ACHN (cell line): ENCODE measurements at regions not wholly inside any gene's neighbourhood (a gene's known extent, or its start where the extent isn't known, plus 50 kb on each side); places are given as distances from the start of the nearest gene placed in this dataset.

Experiments used
- DNase-seq: peaks from one replicate; pipeline ENCODE4 v3.0.0-alpha.2; 2015
- in situ Hi-C: cut with HindIII; loops from 2 replicates; pipeline ENCODE4 v1.10.0; 2017; ENCODE audit warnings: low sequenced_read_pairs, low pct_ligation_motif_present, low pct_unique_long_range_greater_than_20kb

DNA sequence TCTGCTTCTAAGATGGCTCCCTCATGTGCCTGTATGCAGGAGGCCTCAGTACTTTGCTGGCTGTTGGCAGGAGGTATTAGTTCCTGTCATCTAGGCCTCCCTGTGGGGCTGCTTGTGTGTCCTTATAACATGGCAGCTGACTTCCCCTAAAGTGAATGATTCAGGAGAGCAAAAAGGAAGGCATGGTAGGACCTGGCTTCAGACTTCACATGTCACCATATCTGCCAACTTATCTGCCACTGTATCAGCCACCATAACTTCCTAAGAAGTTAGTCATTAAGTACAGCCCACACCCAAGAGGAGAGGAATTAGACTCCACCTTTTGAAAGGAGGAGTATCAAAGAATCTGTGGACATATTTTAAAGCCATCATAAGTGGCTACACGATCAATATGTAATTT, 122.5 kb downstream of the UCHL1 start:
- DNase-seq: no peak
- in situ Hi-C loops: no loop called here

DNA sequence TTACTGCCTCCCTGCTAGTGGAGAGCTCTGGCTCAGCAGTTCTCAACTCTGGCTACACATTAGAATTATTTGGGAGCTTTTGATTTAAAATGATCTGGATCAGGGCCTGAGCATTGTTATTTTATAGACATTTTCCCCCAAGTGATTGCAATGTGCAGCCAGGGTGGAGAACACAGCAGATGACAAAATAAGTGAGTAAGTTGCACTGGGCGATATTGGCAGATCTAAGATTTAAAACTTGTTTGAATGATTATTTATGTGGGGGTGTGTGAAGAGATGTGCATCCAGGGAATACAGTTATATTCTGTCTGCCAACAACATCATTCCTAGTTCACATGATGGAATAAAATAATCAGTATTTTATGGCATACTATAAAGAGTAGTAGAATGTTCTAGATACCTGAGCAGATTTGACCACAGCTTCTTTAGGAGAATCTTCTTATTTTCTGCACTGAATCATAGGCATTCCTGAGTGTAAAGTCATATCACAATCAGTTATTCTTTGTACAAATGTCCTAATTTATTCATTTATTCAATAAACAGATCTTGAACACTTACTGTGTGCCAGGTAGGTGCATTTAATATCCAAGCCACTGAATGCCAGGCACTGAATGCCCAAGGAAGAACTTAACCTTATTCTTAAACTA, 123.9 kb downstream of the UCHL1 start:
- in situ Hi-C loops: no loop called here
- no peak for DNase-seq

DNA sequence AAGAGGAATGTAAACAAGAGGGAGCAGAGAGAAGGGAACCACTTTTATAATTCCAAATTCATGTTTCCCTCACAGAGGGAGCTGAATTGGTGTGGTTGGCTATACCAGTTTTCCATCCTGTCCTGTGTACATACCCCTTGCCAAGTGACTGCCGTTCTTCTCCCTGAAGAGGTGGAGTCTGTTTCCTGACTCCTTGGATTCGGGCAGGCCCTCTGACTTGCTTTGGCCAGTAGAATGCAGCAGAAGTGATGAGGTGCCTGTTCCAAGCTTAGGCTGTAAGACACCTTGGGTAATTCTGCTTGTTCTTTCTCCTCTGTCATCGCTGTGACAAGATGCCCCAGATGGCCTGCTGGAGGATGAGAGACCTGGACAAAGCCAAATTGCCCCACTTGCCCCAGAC, 124.7 kb downstream of the UCHL1 start:
- in situ Hi-C loops: no loop called here

DNA sequence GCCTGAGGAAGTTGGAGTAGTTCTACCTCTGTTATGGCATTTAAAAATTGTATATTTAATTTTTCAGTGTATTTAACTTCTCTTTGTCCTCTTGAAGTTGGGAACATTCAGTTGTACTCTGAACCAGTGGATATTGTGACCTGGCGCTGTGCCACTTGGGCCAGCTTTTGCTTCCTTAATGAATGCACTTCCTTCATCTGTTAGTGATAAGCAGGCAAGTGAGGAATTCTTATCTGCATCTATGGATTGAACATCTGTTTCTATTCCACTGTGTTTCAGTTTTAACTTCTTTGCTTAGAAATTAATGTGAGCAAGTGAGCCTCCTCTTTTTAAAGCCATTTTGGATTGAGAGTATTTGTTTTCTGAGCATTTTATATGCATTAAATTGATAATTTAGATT, 128.3 kb downstream of the UCHL1 start:
- DNase-seq: no peak
- in situ Hi-C loops: no loop called here

More for the DNA sequence above, 124.7 kb downstream of the UCHL1 start:
- no peak for DNase-seq

DNA sequence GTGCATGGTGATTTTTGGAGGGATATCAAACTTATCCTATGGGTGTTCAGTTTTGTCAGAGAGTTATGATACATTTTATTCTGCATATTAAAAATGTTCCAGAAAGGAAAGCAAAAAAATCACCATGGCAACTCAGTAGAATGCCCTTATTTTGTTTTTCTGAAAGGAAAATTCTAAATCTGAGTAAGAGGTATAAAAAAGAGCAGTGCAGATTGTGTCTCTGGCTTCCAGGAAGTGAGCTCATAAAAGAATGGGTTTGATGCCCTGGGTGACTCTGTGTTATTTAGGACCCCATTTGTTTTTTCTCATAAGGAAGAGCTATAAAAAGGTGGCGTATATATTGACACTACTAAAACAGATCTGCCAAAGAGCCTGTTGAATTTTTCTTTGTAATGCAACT, 128.8 kb downstream of the UCHL1 start:
- in situ Hi-C loops: no loop called here
- DNase-seq: no peak

DNA sequence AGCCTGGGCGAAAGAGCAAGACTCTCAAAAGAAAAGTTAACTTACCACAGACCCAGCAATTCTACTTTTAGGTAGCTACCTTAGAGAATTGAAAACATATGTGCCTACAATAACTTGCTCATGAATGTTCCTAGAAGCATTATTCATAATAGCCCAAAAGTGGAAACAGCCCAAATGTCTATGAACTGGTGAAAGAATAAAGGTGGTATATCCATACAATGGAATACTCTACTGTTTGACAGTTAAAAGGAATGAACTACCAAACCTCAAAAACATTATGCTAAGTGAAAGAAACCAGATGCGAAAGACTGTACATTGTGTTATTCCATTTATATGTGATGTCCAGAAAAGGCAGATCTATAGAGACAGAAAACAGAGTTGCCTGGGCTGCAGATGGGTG, 131.4 kb downstream of the UCHL1 start:
- in situ Hi-C loops: no loop called here
- DNase-seq: no peak

DNA sequence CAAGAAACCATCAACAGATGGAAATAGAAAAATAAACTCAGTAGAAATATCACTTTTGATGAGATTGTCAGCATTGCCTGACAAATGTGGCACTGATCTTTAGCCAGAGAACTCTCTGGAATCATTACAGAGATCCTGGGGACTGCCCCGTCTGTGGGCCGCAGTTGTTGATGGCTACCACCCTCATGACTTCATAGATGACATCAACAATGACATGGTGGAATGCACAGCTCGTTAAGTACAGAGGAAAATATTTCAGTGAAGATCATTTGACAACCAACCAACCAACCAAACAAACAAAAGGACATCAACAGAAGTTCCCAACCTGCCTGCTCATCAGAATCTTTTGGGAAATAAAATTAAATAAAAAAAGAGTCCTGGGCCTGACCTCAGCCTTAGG, 132.6 kb downstream of the UCHL1 start:
- DNase-seq: no peak
- in situ Hi-C loops: no loop called here

DNA sequence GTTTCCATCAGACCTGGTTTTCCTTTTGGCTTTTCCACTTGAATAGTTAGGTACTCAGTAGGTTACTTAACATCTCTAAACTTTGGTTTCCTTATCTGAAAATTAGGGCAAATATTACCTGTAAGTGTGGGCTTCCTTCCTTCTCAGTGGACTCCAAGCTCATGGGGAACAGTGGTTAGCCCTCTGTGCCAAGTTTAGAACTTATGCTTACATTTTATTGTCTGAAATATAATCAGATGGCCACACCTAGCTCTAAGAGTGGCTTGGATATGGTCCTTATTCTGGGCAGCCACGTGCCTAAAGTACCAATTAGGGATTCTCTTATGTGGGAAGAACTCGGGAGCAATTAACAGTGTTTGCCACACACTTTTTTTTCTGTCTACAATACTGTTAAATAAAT, 133.9 kb downstream of the UCHL1 start:
- DNase-seq: no peak
- in situ Hi-C loops: no loop called here

DNA sequence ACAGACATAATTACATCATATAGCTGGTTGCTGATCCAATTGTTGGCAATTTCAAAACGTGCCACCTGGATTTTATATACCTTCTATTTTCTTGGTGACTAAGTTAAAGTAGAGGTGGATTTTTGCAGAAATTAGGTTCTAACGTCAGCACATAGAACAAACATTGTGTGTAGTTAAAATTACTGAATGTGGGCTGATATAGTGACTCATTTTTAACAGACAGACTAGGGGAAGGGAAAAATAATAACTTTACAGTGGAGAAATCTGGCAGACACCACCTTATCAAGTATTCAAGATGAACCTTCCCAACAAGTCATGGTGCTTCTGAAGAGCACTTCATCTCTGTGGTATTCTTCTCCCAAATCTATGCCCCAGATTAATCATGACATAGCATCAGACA, 134.5 kb downstream of the UCHL1 start:
- in situ Hi-C loops: no loop called here
- no peak for DNase-seq

DNA sequence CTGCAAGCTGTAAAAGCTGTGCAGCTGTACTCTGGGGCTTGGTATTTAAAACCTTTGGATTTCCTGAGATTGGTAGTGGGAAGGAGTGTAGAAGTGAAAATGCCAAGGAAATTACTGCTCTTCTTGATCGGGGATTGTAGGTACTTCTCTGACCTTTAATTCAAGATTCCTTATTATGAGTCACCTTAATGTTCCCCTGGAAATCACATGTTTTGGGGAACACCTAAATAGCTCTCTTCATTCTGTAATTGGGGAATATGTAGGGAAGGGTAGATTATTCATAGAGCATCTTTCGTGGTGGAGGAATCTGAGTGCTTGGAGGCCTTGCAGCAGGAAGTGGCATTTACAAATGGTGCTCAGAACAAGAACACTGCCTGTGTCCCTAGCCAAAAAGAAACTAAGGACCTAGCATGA, 137.8 kb downstream of the UCHL1 start:
- in situ Hi-C loops: no loop called here
- DNase-seq: no peak

DNA sequence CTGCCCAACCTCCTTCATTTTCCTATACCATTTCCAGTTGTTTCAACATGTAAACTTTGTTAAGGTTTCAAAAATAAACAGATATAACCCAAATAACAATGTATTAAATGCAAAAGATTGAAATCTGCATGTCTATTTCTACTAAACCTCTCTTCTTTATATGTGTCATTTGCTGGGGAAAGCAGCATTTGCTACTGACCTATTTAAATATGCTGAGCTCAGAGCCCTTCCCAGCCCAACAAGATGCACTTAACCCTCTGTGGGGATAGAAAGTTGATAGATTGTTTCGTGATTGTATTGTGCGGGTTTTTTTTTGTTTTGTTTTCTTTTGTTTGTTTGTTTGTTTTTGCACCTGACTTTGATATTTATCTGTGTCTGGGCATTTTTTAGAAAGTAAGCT, 139.5 kb downstream of the UCHL1 start:
- no peak for DNase-seq
- in situ Hi-C loops: no loop called here

DNA sequence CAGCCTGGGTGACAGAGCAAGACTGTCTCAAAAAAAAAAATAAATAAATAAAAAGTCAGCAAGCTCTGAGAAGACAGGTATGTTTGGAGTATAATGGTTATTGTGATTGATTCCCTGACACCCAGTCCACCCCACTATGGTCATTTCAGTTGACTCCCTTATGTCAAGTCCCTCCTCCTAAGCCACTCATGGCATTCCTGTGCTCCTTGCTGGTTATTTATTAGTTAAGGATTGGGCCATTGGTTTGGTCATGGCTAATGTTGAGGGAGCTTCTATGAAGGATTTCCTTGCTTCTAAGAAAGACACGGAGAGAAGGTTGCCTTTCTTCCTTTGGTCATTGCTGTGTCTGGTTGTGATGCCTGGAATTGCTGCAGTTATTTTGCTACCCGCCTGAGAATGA, 140.1 kb downstream of the UCHL1 start:
- no peak for DNase-seq
- in situ Hi-C loops: no loop called here

DNA sequence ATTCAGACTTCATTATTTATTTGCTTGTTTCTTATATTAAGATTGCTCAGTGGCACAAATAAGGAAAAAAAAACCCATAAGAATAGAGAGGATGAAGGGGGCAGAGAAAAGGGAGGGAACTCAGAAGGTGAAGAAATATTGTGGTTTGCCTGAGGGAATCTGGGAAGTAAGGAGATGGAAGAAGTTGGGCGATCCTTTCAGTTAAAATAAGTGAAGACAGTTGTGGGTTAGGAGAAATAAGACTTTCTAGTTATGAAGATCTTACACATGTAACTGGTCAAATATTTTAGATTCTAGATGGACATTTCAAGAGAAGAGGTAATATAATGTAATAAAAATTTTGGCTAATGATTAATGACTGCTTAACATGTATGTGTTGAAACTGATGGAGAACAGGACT, 138.7 kb upstream of the LIMCH1 start:
- in situ Hi-C loops: no loop called here
- no peak for DNase-seq

DNA sequence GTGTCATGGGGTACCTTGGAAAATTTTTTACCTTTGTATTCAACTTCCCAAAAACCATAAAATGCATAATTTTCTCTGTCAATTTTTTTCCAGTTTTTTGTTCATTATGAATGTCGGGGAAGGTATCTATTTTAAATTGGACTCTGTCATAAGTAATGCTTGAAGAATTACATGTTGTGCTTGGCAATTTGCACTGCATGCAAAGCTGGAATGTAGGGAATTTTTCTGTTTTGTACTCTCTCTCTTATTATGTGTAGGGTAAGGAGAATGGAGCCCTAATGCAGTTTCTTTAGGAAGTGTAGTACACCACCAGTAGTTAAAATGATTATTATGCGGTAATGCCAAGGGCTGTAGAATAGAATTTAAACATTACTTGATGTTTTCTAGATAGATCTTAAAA, 137.7 kb upstream of the LIMCH1 start:
- in situ Hi-C loops: no loop called here
- no peak for DNase-seq

DNA sequence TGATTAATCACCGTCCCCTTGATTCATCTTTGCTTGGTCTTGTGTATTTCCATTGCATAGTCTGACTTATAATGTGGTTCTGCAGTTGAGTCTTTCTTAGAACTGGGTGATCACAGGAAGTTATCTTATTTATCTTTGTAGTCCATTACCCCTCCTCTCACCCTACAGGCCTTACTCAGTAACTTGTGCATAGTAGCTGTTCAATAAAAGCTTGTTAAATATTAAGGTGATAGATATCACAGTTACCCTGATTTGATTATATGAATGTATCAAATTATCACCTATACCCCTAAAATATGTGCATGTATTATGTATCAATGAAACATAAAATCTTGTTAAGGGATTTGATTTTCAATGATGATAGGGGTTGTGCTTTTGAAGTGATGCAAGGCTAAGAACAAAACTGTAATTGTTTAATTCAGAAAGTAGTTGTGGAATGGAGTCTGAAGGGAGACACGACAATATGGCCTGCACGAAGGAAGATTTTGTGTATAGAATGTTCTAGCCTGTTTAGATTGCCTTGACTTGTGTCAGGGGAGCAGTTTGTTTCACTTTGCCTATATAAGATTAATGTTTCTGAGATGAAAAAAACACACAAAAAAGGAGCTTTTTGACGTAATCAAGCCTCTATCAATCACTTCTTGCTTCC, 132.4 kb upstream of the LIMCH1 start:
- no peak for DNase-seq
- in situ Hi-C loops: no loop called here

DNA sequence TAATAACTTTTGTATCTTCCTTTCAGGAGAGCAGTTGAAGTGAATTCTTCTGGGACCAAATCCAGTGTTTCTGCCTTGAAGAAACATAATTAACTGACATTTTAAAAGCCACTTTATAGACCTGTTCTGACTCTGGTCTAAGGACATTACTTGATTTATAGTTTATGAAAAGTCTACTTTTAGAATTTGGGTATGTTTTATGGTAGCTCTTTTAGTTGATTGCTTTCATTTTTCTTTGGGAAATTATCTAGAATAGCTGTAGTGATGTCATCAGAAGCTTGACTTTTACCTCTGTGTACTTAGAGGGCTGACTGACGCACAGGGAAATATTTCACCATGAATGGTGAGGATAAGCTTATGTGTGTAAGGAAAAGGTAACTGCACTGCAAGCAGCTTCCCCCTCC, 131.8 kb upstream of the LIMCH1 start:
- DNase-seq: no peak
- in situ Hi-C loops: no loop called here

DNA sequence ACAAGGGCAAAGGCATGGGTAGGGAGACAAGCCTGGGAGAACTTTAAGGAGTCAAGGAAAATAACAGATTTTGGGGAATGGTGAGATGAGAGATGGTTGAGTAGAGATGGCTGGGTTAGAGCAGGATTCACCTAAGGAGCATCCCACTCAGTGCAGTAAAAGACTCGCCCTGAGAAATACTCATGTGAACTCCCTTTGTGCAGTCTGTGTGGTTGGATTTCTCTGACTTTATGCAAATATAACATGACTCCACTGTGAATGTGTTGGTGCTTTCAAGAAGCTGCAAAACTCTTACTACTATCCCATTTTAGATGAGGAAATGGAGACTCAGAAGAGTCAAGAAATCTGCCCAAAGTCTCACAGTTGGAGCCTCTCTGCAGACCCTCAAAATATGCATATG, 129.8 kb upstream of the LIMCH1 start:
- in situ Hi-C loops: no loop called here
- DNase-seq: no peak

DNA sequence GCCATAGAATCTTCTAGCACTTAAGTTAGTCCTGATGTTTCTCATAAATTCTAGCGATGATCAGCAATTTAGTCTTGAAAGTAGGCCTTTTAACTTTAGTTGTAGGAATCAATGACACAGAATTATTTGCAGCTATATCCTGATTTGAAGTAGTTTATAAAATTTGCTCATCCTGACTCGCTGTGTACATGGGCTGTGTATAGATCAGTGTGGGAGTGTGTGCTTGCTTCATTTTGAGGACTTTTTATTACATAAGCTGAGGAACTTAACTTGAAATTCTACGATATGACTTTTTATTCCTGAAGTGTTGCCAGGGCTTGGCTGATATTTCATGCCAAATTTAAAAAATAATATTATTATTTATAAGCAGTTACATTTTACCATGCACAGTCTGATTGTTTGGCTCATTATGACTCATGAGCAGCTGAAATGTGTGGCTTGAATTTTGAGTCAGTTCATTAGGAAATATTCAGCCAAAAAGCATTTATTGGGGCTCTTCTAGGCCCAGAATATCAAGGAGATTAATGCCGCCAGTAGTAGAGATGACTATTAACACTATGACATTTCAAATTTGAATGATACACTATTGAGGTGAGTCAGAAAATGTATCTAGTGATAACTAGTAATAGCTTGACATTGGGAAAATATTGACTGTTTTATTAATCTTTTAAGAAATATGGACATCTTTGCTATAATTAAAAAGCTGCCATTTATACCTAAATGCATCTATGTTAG, 128.9 kb upstream of the LIMCH1 start:
- no peak for DNase-seq
- in situ Hi-C loops: no loop called here

DNA sequence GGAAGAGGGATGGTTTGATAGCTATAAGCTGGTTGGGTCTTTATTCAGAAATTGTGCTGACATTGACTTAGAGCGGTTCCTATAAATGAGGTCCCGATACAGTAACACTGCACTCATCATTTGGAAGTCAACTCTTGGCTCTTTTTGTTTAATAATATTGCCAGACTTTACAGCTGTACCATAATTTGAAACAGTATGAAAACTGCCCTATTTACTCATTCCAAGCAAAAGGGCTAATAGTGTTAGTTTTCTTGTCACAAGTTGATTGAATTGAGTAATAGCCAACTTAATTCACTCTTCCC, 128.4 kb upstream of the LIMCH1 start:
- in situ Hi-C loops: no loop called here
- DNase-seq: no peak

DNA sequence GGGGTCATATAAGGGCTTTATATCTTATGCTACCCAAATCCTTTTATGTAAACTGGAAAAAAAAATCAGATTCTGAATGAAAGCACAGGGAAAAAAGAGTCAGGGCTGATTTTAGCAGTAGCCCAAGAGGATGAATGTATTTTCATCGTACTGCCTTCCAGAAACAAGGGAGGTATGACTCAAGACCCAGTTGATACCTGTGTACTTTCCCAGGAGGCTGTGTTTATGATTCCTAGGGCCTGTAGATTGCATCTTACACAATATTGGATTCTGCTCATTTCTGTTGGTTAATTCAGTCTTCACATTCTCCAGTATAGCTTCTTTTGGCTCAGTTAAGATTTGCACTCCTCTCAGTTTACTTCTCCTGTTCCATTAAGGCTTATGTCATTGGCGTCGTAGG, 127.9 kb upstream of the LIMCH1 start:
- in situ Hi-C loops: no loop called here
- DNase-seq: no peak
